NCI-H2196 (cell line): ENCODE measurements at regions not wholly inside any gene's neighbourhood (a gene's known extent, or its start where the extent isn't known, plus 50 kb on each side); places are given as distances from the start of the nearest gene placed in this dataset.
A peak's percentile ranks its signal among the peaks of the same experiment; 100 is the strongest.
"Not testable (repeated sequence)": the region's sequence is repeated elsewhere in the genome, so short reads cannot be mapped to it uniquely, and the experiment has no call there.

Experiments used
- DNase-seq: peaks from one replicate; lab custom pipeline; 2025; ENCODE audit not compliant: unreplicated experiment; lab: John Stamatoyannopoulos, UW

GRCh38 chr5:175347931-175348330, 96.1 kb downstream of the DRD1 start:
- no peak for DNase-seq

GRCh38 chr5:175347027-175347426, 97.0 kb downstream of the DRD1 start:
- no peak for DNase-seq

- DNase-seq: peak; percentile 11
Observed at GRCh38 chr5:175344331-175345195, 99.4 kb downstream of the DRD1 start.

GRCh38 chr5:175343308-175343707, 100.7 kb downstream of the DRD1 start:
- no peak for DNase-seq

- no peak for DNase-seq
Observed at GRCh38 chr5:175340180-175340579, 103.8 kb downstream of the DRD1 start.

- no peak for DNase-seq
Observed at GRCh38 chr5:175337680-175338079, 106.3 kb downstream of the DRD1 start.

- DNase-seq: no peak
Observed at GRCh38 chr5:175336781-175337180, 107.2 kb downstream of the DRD1 start.

GRCh38 chr5:175335691-175336090, 108.3 kb downstream of the DRD1 start:
- no peak for DNase-seq

GRCh38 chr5:175331173-175332036, 112.6 kb downstream of the DRD1 start:
- not testable (repeated sequence) for DNase-seq

- no peak for DNase-seq
Observed at GRCh38 chr5:175329976-175330375, 114.0 kb downstream of the DRD1 start.

GRCh38 chr5:175328687-175329086, 115.3 kb downstream of the DRD1 start:
- DNase-seq: no peak

GRCh38 chr5:175328176-175328575, 115.8 kb downstream of the DRD1 start:
- no peak for DNase-seq

GRCh38 chr5:175325681-175326080, 118.3 kb downstream of the DRD1 start:
- no peak for DNase-seq

- DNase-seq: no peak
Observed at GRCh38 chr5:175321927-175322532, 122.0 kb downstream of the DRD1 start.

- no peak for DNase-seq
Observed at GRCh38 chr5:175319199-175319598, 124.8 kb downstream of the DRD1 start.

GRCh38 chr5:175317872-175318271, 126.1 kb downstream of the DRD1 start:
- DNase-seq: no peak

- no peak for DNase-seq
Observed at GRCh38 chr5:175309218-175309810, 134.7 kb downstream of the DRD1 start.

- no peak for DNase-seq
Observed at GRCh38 chr5:175308701-175309100, 135.3 kb downstream of the DRD1 start.

GRCh38 chr5:175306381-175306780, 137.6 kb downstream of the DRD1 start:
- no peak for DNase-seq

- DNase-seq: no peak
Observed at GRCh38 chr5:175305251-175305650, 138.7 kb downstream of the DRD1 start.

GRCh38 chr5:175290379-175290778, 153.6 kb downstream of the DRD1 start:
- DNase-seq: no peak
